AG20443 (cell line): ENCODE measurements at regions not wholly inside any gene's neighbourhood (a gene's known extent, or its start where the extent isn't known, plus 50 kb on each side); places are given as distances from the start of the nearest gene placed in this dataset.
"Not testable (repeated sequence)": the region's sequence is repeated elsewhere in the genome, so short reads cannot be mapped to it uniquely, and the experiment has no call there.

ENCODE experiments used
- DNase-seq: peaks from one replicate; pipeline ENCODE4 v3.0.0; 2012; ENCODE audit warnings: low spot score, mixed read lengths

DNA sequence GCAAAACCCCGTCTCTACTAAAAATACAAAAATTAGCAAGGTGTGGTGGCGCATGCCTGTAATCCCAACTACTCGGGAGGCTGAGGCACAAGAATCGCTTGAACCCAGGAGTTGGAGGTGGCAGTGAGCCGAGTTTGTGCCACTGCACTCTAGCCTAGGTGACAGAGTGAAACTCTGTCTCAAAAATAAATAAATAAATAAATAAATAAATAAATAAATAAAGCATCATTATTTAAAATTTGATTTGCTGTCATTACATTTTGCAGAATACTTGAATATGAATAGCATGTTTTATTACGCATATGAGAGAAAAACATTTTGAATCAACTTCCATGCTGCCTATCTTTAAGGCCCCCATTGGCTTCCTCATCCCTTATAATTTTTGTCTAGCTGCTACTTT is 53.4 kb upstream of the MED14 start:
- not testable (repeated sequence) for DNase-seq

DNA sequence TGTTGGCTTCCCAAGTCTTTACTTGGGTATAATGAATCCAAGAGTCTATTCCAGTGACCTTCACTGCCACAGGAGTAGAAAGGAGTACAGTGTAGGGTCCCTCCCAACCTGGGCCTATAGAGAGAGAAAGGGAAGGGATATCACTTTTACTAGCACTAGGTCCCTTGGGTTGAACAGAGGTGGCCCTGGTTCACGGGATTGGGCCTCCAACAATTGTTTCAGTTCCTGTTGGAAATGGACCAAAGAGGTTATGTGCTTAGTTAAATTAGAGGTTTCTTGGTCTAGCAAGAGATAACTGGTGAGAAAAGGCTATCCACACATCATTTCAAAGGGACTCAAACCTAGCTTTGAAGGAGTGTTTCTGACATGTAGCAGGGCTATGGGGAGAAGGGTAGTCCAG is 57.1 kb upstream of the MED14 start:
- DNase-seq = no peak

DNA sequence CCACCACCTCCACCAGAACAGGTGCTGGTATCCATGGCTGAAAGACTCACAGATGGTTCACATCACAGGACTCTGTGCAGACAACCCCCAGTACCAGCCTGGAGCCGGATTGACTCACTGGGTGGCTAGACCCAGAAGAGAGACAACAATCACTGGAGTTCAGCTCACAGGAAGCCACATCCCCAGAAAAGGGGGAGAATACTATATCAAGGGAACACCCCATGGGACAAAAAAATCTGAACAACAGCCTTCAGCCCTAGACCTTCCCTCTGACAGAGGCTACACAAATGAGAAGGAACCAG is 59.4 kb upstream of the MED14 start:
- peak; percentile 9 for DNase-seq

- not testable (repeated sequence) for DNase-seq
Observed at GRCh38 chrX:40799745-40800144, 64.4 kb upstream of the MED14 start.

DNA sequence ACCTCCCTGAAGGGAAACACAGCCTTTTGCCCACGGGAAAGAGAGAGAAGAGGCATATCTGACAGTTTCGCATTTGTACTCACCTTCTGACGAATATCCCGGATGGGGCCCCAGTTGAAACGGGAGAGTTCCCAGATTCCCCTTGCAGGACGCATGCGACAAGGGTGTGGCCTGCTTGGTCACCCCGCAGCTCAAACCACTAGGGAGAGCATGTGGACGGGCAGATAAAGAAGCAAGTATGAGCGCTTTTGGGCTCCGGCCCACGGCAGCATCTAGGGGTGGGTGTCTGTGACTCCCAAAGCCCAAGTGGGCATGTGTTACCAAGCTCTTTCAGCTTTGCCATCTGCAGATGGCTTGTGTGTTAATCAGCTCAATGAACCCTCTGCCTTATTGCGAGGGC is 70.1 kb upstream of the MED14 start:
- no peak for DNase-seq

DNA sequence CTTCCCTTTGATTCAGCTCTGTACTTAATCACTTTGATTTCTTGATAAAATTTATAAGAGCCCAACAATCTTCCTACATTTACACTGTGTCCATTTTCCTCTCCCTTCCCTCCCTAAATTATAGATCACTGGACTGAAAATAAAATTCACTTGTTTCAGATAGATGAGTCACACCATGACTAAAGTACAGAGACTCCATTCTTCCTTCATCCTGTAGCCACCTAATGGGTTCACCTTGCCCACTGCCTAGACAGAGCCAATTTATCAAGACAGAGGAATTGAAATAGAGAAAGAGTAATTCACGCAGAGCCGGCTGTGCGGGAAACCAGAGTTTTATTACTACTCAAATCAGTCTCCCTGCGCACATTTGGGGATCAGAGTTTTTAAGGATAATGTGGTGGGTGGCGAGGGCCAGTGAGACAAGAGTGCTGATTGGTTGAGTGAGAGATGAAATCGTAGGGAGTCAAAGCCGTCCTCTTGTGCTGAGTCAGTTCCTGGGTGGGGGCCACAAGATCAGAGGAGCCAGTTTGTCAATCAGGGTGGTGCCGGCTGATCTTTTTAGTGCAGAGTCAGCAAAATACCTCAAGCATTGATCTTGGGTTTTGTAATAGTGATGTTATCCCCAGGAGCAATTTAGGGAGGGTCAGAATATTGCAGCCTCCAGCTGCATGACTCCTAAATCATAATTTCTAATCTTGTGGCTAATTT is 71.3 kb upstream of the MED14 start:
- no peak for DNase-seq

DNA sequence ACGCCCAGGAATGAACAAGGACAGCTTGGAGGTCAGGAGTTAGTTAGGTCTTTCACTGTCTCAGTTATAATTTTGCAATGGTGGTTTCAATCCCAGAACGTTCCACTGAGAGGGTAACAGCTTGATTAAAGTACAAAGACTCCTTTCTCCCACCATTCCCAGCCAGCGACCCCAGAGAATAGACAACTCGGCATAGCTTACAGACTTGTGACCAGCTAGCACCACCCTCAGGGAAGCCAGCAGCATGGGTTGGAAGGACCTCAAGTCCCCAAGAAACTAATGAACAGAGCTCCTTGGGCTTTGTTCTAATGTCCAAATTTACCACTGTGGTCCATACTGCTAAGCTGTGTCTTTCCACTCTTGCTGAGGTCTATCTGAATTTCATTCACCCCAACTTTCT is 72.0 kb upstream of the MED14 start:
- no peak for DNase-seq

DNA sequence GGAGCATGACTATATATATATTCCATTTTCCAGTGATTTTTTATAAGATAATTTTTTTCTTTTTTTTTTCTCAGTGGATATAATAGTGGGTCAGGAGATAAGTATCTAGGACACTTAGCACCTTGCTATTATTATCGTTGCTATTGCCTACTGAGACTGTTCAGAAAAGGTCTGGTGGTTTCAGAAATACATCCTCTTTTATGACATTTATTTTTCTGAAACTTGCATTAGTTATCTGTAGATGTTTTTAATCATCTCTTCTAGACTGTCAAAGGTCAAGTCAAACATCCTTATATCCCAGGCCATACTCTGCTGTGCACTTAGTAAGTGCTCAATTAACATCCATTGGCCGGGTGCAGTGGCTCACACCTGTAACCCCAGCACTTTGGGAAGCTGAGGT is 72.9 kb upstream of the MED14 start:
- DNase-seq = no peak

DNA sequence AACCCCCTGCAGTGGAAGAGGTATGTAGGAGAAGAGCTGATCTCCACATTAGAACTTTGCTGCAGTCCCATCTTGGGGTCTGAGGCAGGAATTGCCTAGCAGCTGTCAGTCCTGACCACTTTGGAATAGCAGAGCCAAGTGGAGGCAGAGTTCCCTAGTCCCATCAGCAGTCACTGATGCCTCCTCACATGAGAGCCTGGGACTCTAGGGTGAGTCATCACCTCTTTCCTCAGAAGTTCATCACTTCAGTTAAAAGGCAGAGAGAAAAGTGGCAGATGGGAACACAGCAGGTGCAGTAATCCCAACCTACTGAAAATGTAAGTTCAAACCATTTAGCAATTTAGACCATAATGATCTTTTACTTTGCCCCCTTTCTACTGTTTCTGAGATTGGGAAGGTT is 73.9 kb upstream of the MED14 start:
- DNase-seq = peak; percentile 35

DNA sequence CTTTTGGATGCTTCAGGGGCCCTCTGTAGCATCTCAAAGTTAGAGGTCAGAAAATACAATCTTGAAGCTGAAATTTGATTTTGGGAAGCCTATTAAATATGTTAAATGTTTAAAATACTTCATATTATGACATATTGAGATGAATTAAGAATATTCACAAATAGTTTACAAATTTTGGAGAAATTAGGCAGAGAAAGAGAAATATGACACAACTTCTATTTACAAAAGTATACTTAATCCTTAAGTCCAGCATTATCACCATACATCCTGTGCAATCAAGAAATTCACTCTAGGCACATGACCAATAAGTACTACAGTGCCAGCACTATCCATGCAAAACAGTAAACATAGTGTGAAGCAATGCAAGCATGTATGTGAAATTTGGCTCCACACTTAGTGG is 79.7 kb upstream of the MED14 start:
- DNase-seq = not testable (repeated sequence)

DNA sequence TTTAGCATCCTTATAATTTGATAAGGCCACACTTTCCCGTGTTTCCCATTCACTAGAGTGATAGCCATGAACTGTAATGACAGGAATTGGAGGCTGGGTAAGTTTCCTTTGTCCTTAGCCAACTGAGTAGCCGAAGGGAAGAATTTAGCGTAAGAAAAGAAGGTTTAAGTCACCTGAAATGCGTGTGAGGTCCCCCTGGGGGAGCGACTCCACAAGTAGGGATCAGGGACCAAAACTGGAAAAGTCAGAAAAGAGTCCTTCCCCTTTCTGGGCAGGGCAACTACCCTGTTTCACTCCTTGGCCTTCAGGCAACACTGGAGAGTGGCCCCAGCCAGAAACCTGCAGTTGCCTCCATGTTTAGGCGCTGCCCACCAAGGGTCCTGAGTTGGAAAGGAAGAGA is 81.6 kb upstream of the MED14 start:
- no peak for DNase-seq

DNA sequence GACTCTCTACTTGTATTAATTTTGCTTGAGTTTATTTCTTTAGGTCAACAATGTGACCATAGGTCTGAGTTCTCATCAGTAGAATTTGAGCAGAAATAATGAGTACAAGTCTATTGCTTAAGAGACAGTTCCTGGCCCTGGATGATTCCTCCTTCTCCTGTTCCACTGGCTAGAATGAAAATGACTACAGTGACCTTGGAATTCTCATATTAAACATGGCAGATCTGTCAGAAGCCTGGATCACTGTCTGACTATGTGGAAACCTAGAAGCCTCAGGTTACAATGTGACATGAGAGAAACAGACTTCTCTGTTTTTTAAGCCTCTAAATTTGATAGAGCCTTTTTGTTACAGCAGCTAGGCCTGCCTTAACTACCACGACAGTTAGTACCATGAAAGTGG is 82.9 kb upstream of the MED14 start:
- DNase-seq = no peak

GRCh38 chrX:40821780-40822179 is 86.4 kb upstream of the MED14 start:
- DNase-seq = no peak

DNA sequence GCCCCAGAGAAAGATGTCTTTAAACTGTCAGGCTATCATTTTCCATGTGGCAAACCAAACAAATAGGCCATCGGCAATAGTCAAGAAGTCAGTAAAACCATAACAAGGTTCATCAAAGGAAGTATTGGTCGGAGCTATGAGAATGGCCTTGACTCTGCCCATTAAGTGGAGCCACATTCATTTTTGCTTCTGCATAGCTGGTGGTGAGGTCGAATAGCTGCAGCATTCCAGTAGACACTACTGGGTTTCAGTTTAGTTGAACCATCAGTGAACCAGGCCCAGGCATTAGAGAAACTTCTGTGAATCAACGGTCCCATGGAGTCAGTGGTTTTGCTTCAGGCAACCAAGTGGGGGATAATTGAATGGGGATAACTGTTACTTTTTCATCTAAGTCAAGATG is 92.0 kb upstream of the MED14 start:
- no peak for DNase-seq

DNA sequence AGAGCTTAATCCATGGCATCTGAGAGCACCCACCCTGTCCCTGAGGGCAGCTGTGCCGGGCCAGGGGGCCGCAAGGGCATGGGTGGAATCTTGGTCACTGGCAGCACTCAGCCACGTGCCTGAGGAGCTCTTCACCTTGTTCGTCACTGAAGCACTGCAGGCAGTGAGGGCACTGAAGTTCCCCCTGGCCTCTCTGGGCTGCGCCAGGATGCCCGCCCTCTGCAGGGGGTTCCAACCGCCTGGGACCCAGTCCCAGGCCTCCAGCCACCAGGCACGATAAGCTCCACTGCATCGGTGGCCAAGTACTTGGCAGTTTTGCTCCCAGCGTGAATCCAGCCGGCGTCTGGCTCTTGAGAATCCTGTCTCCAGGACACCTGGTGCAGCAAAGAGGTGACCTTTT is 96.4 kb upstream of the MED14 start:
- DNase-seq = no peak

GRCh38 chrX:40832723-40833122 is 97.4 kb upstream of the MED14 start:
- no peak for DNase-seq

DNA sequence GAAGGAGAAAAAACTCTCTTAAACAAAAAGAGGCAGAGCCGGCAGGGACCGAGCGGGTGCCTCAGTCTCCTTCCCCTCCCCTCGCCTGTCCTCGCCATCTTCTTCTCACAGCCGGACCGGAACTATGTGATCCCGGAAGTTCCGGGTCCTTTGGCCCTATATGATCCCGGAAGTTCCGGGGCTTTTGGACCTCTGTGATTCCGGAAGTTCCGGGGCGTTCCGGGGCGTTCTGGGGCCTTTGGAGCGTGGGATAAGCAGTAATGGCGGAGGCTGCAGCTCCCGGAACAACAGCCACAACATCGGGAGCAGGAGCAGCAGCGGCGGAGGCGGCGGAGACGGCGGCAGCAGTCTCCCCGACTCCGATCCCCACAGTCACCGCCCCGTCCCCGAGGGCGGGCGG is 98.9 kb upstream of the MED14 start:
- no peak for DNase-seq

GRCh38 chrX:40835526-40835925 is 100.2 kb upstream of the MED14 start:
- DNase-seq = no peak

DNA sequence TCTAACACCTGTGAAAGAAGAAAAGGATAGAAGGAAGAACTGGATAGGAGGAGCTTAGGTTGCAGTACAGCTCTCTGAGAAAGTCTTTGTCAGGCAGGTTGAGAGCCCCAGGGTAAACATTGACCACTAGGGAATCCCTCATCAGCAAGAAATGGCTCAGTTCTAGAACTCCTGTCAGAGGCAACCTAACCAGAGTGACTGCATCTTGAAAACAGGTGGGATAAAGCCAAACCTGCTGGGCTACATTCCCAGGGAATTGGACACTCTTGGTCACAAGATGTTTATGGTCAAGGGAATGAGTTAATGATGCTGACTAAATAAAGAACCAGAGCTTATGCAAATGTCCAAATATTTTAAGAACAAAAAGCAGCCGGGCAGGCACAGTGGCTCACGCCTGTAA is 108.3 kb upstream of the MED14 start:
- no peak for DNase-seq

GRCh38 chrX:40844471-40844870 is 109.1 kb upstream of the MED14 start:
- DNase-seq = no peak

- peak; percentile 78 for DNase-seq
Observed at GRCh38 chrX:40845331-40845911, 110.1 kb upstream of the MED14 start.

GRCh38 chrX:40849906-40850823 is 114.8 kb upstream of the MED14 start:
- DNase-seq = no peak

- DNase-seq = no peak
Observed at GRCh38 chrX:40852586-40852985, 117.2 kb upstream of the MED14 start.
